H9 (cell line): ENCODE measurements at regions not wholly inside any gene's neighbourhood (a gene's known extent, or its start where the extent isn't known, plus 50 kb on each side); places are given as distances from the start of the nearest gene placed in this dataset.

Source experiments
- DNase-seq: peaks from one replicate; pipeline ENCODE4 v3.0.0-alpha.2; 2017
- H2AFZ ChIP-seq: one replicate; pipeline ENCODE4 v1.6.1; 2013; ENCODE audit warnings: mild to moderate bottlenecking, low read length, control low read depth, moderate library complexity
- H2AK5ac ChIP-seq: 2 replicates; pipeline ENCODE4 v1.6.1; 2013; ENCODE audit warnings: low read length, control low read depth, mixed read lengths; ENCODE audit not compliant: insufficient read length
- H2BK120ac ChIP-seq: one replicate; pipeline ENCODE4 v1.6.1; 2013; ENCODE audit warnings: low read depth, mild to moderate bottlenecking, low read length, control low read depth, inconsistent platforms; ENCODE audit not compliant: poor library complexity, severe bottlenecking
- H2BK12ac ChIP-seq: 2 replicates; pipeline ENCODE4 v1.6.1; 2013; ENCODE audit warnings: low read length, control low read depth, mixed read lengths, low read depth; ENCODE audit not compliant: insufficient read length
- H2BK15ac ChIP-seq: 2 replicates; pipeline ENCODE4 v1.6.1; 2013; ENCODE audit warnings: low read depth, low read length, control low read depth
- H2BK20ac ChIP-seq: one replicate; pipeline ENCODE4 v1.6.1; 2013; ENCODE audit warnings: low read depth, mild to moderate bottlenecking, low read length, control low read depth, inconsistent platforms; ENCODE audit not compliant: poor library complexity, severe bottlenecking
- H2BK5ac ChIP-seq: 2 replicates; pipeline ENCODE4 v1.6.1; 2013; ENCODE audit warnings: low read length, control low read depth, mixed read lengths; ENCODE audit not compliant: insufficient read length
- H3K14ac ChIP-seq: 2 replicates; pipeline ENCODE4 v1.6.1; 2013; ENCODE audit warnings: low read length, control low read depth; ENCODE audit not compliant: insufficient read depth
- H3K18ac ChIP-seq: 2 replicates; pipeline ENCODE4 v1.6.1; 2013; ENCODE audit warnings: low read depth, mild to moderate bottlenecking, mixed read lengths, low read length, control low read depth; ENCODE audit not compliant: insufficient read length
- H3K23ac ChIP-seq: 2 replicates; pipeline ENCODE4 v1.6.1; 2013; ENCODE audit warnings: low read length, control low read depth, mixed read lengths, low read depth; ENCODE audit not compliant: insufficient read length
- H3K23me2 ChIP-seq: 2 replicates; pipeline ENCODE4 v1.6.1; 2013; ENCODE audit warnings: low read depth, mild to moderate bottlenecking, mixed read lengths, low read length, control low read depth; ENCODE audit not compliant: insufficient read length, poor library complexity, severe bottlenecking
- H3K27ac ChIP-seq: 2 replicates; pipeline ENCODE4 v1.5.1; 2013; ENCODE audit warnings: low read length, control low read depth, mixed read lengths, low read depth; ENCODE audit not compliant: insufficient read length
- H3K27me3 ChIP-seq: 2 replicates; pipeline ENCODE4 v1.6.1; 2013; ENCODE audit warnings: low read length, control low read depth, inconsistent platforms; ENCODE audit not compliant: insufficient read depth
- H3K4ac ChIP-seq: 2 replicates; pipeline ENCODE4 v1.6.1; 2013; ENCODE audit warnings: low read depth, mild to moderate bottlenecking, control low read depth, inconsistent platforms, low read length, moderate library complexity
- H3K4me1 ChIP-seq: 2 replicates; pipeline ENCODE4 v1.6.1; 2013; ENCODE audit warnings: low read length, control low read depth, inconsistent platforms; ENCODE audit not compliant: insufficient read depth
- H3K4me2 ChIP-seq: 2 replicates; pipeline ENCODE4 v1.6.1; 2013; ENCODE audit warnings: low read length, control low read depth, mixed read lengths; ENCODE audit not compliant: insufficient read length, insufficient read depth
- H3K56ac ChIP-seq: 2 replicates; pipeline ENCODE4 v1.6.1; 2013; ENCODE audit warnings: low read depth, mild to moderate bottlenecking, mixed read lengths, low read length, control low read depth; ENCODE audit not compliant: insufficient read length
- H3K79me1 ChIP-seq: 2 replicates; pipeline ENCODE4 v1.6.1; 2013; ENCODE audit warnings: low read depth, mild to moderate bottlenecking, moderate library complexity, low read length, control low read depth, inconsistent platforms; ENCODE audit not compliant: insufficient read depth, poor library complexity, severe bottlenecking
- H3K79me2 ChIP-seq: 2 replicates; pipeline ENCODE4 v1.6.1; 2013; ENCODE audit warnings: low read length, control low read depth, inconsistent platforms; ENCODE audit not compliant: insufficient read depth
- H3K9ac ChIP-seq: 2 replicates; pipeline ENCODE4 v1.6.1; 2013; ENCODE audit warnings: low read length, control low read depth, mixed read lengths; ENCODE audit not compliant: insufficient read length; ENCODE audit errors: extremely low read depth
- H3K9me3 ChIP-seq: one replicate; pipeline ENCODE4 v1.6.1; 2013; ENCODE audit warnings: low read depth, low read length, inconsistent platforms; ENCODE audit not compliant: control insufficient read depth
- H3T11ph ChIP-seq: one replicate; pipeline ENCODE4 v1.6.1; 2013; ENCODE audit warnings: mild to moderate bottlenecking, low read length, control low read depth, inconsistent platforms
- H4K20me1 ChIP-seq: one replicate; pipeline ENCODE4 v1.6.1; 2013; ENCODE audit not compliant: control insufficient read depth, insufficient read length, insufficient read depth
- H4K5ac ChIP-seq: 2 replicates; pipeline ENCODE4 v1.6.1; 2013; ENCODE audit warnings: low read depth, mild to moderate bottlenecking, mixed read lengths, low read length, control low read depth; ENCODE audit not compliant: insufficient read length
- H4K8ac ChIP-seq: replicated peaks from 2 replicates; pipeline ENCODE4 v1.6.1; 2013; ENCODE audit warnings: low read length, control low read depth, mixed read lengths, low read depth; ENCODE audit not compliant: insufficient read length
- H4K91ac ChIP-seq: 2 replicates; pipeline ENCODE4 v1.6.1; 2013; ENCODE audit warnings: low read depth, mild to moderate bottlenecking, moderate library complexity, mixed read lengths, low read length, control low read depth; ENCODE audit not compliant: insufficient read length
- H3K27ac Mint-ChIP-seq, 3 experiments: 2 replicates in 2 of 3; 3 replicates in 1 of 3; pipeline ENCODE4 v1.8.0; 2020 to 2021; ENCODE audit warnings: mixed read lengths in 3 of 3, mild to moderate bottlenecking in 1 of 3, moderate library complexity in 1 of 3
- H3K27me3 Mint-ChIP-seq: 2 replicates; pipeline ENCODE4 v1.8.0; 2021; ENCODE audit warnings: low read depth, mild to moderate bottlenecking, moderate library complexity, mixed read lengths
- H3K36me3 Mint-ChIP-seq, 3 experiments: 2 replicates in 2 of 3; 3 replicates in 1 of 3; pipeline ENCODE4 v1.8.0; 2020 to 2021; ENCODE audit warnings: low read depth in 3 of 3, mixed read lengths in 3 of 3; ENCODE audit not compliant: insufficient read depth in 1 of 3
- H3K4me1 Mint-ChIP-seq, 2 experiments: 2 replicates each; pipeline ENCODE4 v1.8.0; 2020; ENCODE audit warnings: mixed read lengths in 2 of 2
- H3K4me3 Mint-ChIP-seq, 2 experiments: 2 replicates in 1 of 2; 3 replicates in 1 of 2; pipeline ENCODE4 v1.8.0; 2020 to 2021; ENCODE audit warnings: mild to moderate bottlenecking in 2 of 2, mixed read lengths in 2 of 2, moderate library complexity in 1 of 2
- H3K9me3 Mint-ChIP-seq, 2 experiments: 2 replicates in 1 of 2; 3 replicates in 1 of 2; pipeline ENCODE4 v1.8.0; 2020; ENCODE audit warnings: mild to moderate bottlenecking in 2 of 2, mixed read lengths in 2 of 2, moderate library complexity in 1 of 2
- WGBS: extraction: QIAGEN DNeasy Blood & Tissue Kit; methylation state at CpG from one replicate; pipeline ENCODE4 v1.1.7; 2013; ENCODE audit warnings: missing lambda C conversion rate, low lambda C conversion rate, mixed read lengths; ENCODE audit not compliant: insufficient read length; ENCODE audit errors: extremely low coverage; 5-methylcytosine and 5-hydroxymethylcytosine counted together
- TF ChIP-seq, protein P1 (sequence below): fragments of 200-600 bp; sonication (generic); conservative IDR thresholded peaks from 3 replicates; pipeline ENCODE4 v1.8.0; 2021; ENCODE audit warnings: antibody characterized with exemption, mild to moderate bottlenecking

DNA sequence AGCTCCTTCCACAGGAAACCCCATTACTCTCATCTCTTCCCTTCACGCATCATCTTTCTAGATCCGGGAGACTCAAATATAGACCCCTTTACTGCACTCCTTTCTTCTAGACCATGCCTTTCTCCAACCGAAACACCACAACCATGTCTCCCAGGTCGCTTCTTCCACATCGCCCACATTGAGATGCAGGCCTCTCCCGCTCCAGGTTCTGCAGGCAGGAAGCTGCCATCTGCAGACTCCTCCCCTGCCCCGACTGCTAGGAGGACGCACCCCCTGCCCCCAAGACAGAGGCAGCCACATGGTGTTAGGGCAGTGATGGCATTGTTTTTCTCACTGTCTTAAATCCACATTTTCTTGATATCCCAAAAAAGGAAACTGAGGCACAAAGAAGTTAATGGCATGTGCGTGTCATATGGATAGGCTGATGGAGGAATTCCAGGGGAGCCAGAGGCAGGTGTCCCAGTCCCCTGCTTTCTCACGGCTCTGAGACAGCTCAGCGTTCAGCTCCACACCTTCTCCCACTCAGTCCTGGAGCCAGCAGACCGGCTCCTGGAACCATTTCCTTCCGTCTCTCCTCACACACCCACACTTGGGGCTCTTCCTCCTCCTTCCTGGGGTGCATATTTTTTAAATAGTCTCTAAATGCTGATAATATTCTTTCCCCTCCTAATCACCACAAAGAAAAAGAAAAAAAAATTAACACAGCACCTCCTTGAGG is 438.4 kb downstream of the EIPR1 start:
- Histone ChIP-seq H3K9ac (no peak overlapping the region), H4K8ac (no peak overlapping the region), H3K79me2 (no peaks in the 10 kb centered on the region), H4K20me1 (no peaks in the 10 kb centered on the region), H3K4ac (no peak overlapping the region), H3K4me1 (no peaks in the 10 kb centered on the region), H3T11ph (no peak overlapping the region), H3K23me2 (no peaks in the 10 kb centered on the region), H3K23ac (no peak overlapping the region), H4K5ac (no peak overlapping the region), H3K4me2 (no peak overlapping the region), H3K79me1 (no peaks in the 10 kb centered on the region), H3K27me3 (no peaks in the 10 kb centered on the region), H3K18ac (no peak overlapping the region), H3K27ac (no peak overlapping the region), H2AK5ac (no peak overlapping the region), H2BK15ac (no peak overlapping the region), H2AFZ (no peak overlapping the region), H2BK20ac (no peak overlapping the region), H2BK12ac (no peak overlapping the region), H4K91ac (no peak overlapping the region), H3K9me3 (no peaks in the 10 kb centered on the region), H2BK120ac (no peak overlapping the region), H2BK5ac (no peak overlapping the region), H3K56ac (no peak overlapping the region), H3K14ac (no peak overlapping the region)
- peaks cover 3% of the 10 kb centered on the region; the same call in 1 of the 2 replicates for H3K27me3 Mint-ChIP-seq
- H3K9me3 Mint-ChIP-seq: peaks cover 11 to 13% of the 10 kb centered on the region in 2 experiments; a peak in 4 of 5 replicates
- no peak overlapping the region for H3K4me3 Mint-ChIP-seq
- H3K27ac Mint-ChIP-seq: no peak overlapping the region; a peak in 1 of 7 replicates
- TF ChIP-seq, protein P1, sequence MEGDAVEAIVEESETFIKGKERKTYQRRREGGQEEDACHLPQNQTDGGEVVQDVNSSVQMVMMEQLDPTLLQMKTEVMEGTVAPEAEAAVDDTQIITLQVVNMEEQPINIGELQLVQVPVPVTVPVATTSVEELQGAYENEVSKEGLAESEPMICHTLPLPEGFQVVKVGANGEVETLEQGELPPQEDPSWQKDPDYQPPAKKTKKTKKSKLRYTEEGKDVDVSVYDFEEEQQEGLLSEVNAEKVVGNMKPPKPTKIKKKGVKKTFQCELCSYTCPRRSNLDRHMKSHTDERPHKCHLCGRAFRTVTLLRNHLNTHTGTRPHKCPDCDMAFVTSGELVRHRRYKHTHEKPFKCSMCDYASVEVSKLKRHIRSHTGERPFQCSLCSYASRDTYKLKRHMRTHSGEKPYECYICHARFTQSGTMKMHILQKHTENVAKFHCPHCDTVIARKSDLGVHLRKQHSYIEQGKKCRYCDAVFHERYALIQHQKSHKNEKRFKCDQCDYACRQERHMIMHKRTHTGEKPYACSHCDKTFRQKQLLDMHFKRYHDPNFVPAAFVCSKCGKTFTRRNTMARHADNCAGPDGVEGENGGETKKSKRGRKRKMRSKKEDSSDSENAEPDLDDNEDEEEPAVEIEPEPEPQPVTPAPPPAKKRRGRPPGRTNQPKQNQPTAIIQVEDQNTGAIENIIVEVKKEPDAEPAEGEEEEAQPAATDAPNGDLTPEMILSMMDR: no peak
- no peak for DNase-seq
- peaks cover 0 to 13% (median 11%) of the 10 kb centered on the region in 3 experiments; a peak in 5 of 7 replicates for H3K36me3 Mint-ChIP-seq
- no CpG with 5 or more reads among the region's 13 CpGs for WGBS
- peaks cover 6 to 7% of the 10 kb centered on the region in 2 experiments for H3K4me1 Mint-ChIP-seq
